ENCODE measurements at regions not wholly inside any gene's neighbourhood (a gene's known extent, or its start where the extent isn't known, plus 50 kb on each side); places are given as distances from the start of the nearest gene placed in this dataset.

- ChIA-PET POLR2A (no interaction called here), CTCF (no interaction called here)
- Histone ChIP-seq H3K36me3 (ENCODE audit: control insufficient read depth, insufficient read depth, low read length) (no peaks in the 10 kb centered on the region), H3K4me3 (ENCODE audit: low read depth in 2 of 2, low read length in 2 of 2) (no peak overlapping the region), H3K9me3 (ENCODE audit: control insufficient read depth, insufficient read depth, low read depth, low read length) (no peaks in the 10 kb centered on the region), H3K4me1 (ENCODE audit: control insufficient read depth, insufficient read depth, low read length) (no peaks in the 10 kb centered on the region), H3K27ac (ENCODE audit: low read length) (no peak overlapping the region), H3K27me3 (ENCODE audit: control insufficient read depth, insufficient read depth, low read length) (no peaks in the 10 kb centered on the region)
- intact Hi-C loops (cut with micrococcal nuclease; ENCODE audit: unreplicated experiment): no loop called here
- in situ Hi-C loops (cut with HindIII; ENCODE audit: low pct_unique_long_range_greater_than_20kb, low sequenced_read_pairs): no loop called here
- BruUV-seq (replicated peaks): no TSS peak
- DNase-seq (ENCODE audit: low read depth, low spot score) (no peak), ATAC-seq (no peak)
- TF ChIP-seq SIN3A (IDR thresholded peaks at IDR 0.05; ENCODE audit: borderline replicate concordance, insufficient read depth, low read depth, low read length) (no peak), CTCF (IDR thresholded peaks at IDR 0.05) (no peak), POLR2AphosphoS5 (IDR thresholded peaks at IDR 0.05; ENCODE audit: low read depth, low read length) (no peak), REST (IDR thresholded peaks at IDR 0.05; ENCODE audit: insufficient read depth in 1 of 2, low read depth in 2 of 2, low read length in 1 of 2) (no peak), TCF7L2 (IDR thresholded peaks at IDR 0.05; ENCODE audit: low read depth, low read length) (no peak)
Measured at GRCh38 chr3:189386739-189387138, 215.0 kb downstream of the TPRG1 start.

- Histone ChIP-seq H3K27me3 (ENCODE audit: control insufficient read depth, insufficient read depth, low read length) (no peaks in the 10 kb centered on the region), H3K4me1 (ENCODE audit: control insufficient read depth, insufficient read depth, low read length) (no peaks in the 10 kb centered on the region), H3K4me3 (ENCODE audit: low read depth in 2 of 2, low read length in 2 of 2) (no peak overlapping the region), H3K36me3 (ENCODE audit: control insufficient read depth, insufficient read depth, low read length) (no peaks in the 10 kb centered on the region), H3K27ac (ENCODE audit: low read length) (no peak overlapping the region), H3K9me3 (ENCODE audit: control insufficient read depth, insufficient read depth, low read depth, low read length) (no peaks in the 10 kb centered on the region)
- TF ChIP-seq TCF7L2 (IDR thresholded peaks at IDR 0.05; ENCODE audit: low read depth, low read length) (no peak), SIN3A (IDR thresholded peaks at IDR 0.05; ENCODE audit: borderline replicate concordance, insufficient read depth, low read depth, low read length) (no peak), REST (IDR thresholded peaks at IDR 0.05; ENCODE audit: insufficient read depth in 1 of 2, low read depth in 2 of 2, low read length in 1 of 2) (no peak), POLR2AphosphoS5 (IDR thresholded peaks at IDR 0.05; ENCODE audit: low read depth, low read length) (no peak), CTCF (IDR thresholded peaks at IDR 0.05) (no peak)
- CTCF ChIA-PET: interaction anchor here (0.7 kb wide), 1 partner anchor 166 kb away, joined by 3 read pairs; no protein-coding TSS in a partner anchor
- DNase-seq (ENCODE audit: low read depth, low spot score) (no peak), ATAC-seq (no peak)
- intact Hi-C loops (cut with micrococcal nuclease; ENCODE audit: unreplicated experiment) (no loop called here), in situ Hi-C loops (cut with HindIII; ENCODE audit: low pct_unique_long_range_greater_than_20kb, low sequenced_read_pairs) (no loop called here)
- POLR2A ChIA-PET: no interaction called here
- no TSS peak for BruUV-seq (replicated peaks)
Measured at GRCh38 chr3:189389346-189389745, 217.6 kb downstream of the TPRG1 start.
